ENCODE measurements at regions not wholly inside any gene's neighbourhood (a gene's known extent, or its start where the extent isn't known, plus 50 kb on each side); places are given as distances from the start of the nearest gene placed in this dataset.

GRCh38 chr5:86768699-86769202 lies 151.0 kb downstream of the COX7C start:
- DNase-seq (ENCODE audit: low read depth in 2 of 3, low spot score in 2 of 3) = no peak

GRCh38 chr5:86780018-86780417 lies 162.3 kb downstream of the COX7C start:
- no peak for DNase-seq (ENCODE audit: low read depth in 2 of 3, low spot score in 2 of 3)

GRCh38 chr5:86786955-86787354 lies 169.2 kb downstream of the COX7C start:
- DNase-seq (ENCODE audit: low read depth in 2 of 3, low spot score in 2 of 3) = no peak

- DNase-seq (ENCODE audit: low read depth in 2 of 3, low spot score in 2 of 3) = no peak
Measured at GRCh38 chr5:86795659-86796058, 177.9 kb downstream of the COX7C start.

GRCh38 chr5:86797677-86798076 lies 179.9 kb downstream of the COX7C start:
- DNase-seq (ENCODE audit: low read depth in 2 of 3, low spot score in 2 of 3) = no peak

- DNase-seq (ENCODE audit: low read depth in 2 of 3, low spot score in 2 of 3) = no peak
Measured at GRCh38 chr5:86806206-86806605, 188.5 kb downstream of the COX7C start.

GRCh38 chr5:86807046-86808031 lies 189.6 kb downstream of the COX7C start:
- no peak for DNase-seq (ENCODE audit: low read depth in 2 of 3, low spot score in 2 of 3)

GRCh38 chr5:86814315-86814714 lies 196.6 kb downstream of the COX7C start:
- DNase-seq (ENCODE audit: low read depth in 2 of 3, low spot score in 2 of 3) = no peak

- DNase-seq (ENCODE audit: low read depth in 2 of 3, low spot score in 2 of 3) = no peak
Measured at GRCh38 chr5:86814907-86815306, 197.2 kb downstream of the COX7C start.

GRCh38 chr5:86824637-86825036 lies 206.9 kb downstream of the COX7C start:
- no peak for DNase-seq (ENCODE audit: low read depth in 2 of 3, low spot score in 2 of 3)

- no peak for DNase-seq (ENCODE audit: low read depth in 2 of 3, low spot score in 2 of 3)
Measured at GRCh38 chr5:86831128-86831527, 213.4 kb downstream of the COX7C start.

- DNase-seq (ENCODE audit: low read depth in 2 of 3, low spot score in 2 of 3) = no peak
Measured at GRCh38 chr5:86833868-86834267, 216.1 kb downstream of the COX7C start.

- DNase-seq (ENCODE audit: low read depth in 2 of 3, low spot score in 2 of 3) = no peak
Measured at GRCh38 chr5:86837610-86838009, 219.9 kb downstream of the COX7C start.

- DNase-seq (ENCODE audit: low read depth in 2 of 3, low spot score in 2 of 3) = no peak
Measured at GRCh38 chr5:86838083-86838482, 220.3 kb downstream of the COX7C start.

- DNase-seq (ENCODE audit: low read depth in 2 of 3, low spot score in 2 of 3) = no peak
Measured at GRCh38 chr5:86841000-86841644, 223.4 kb downstream of the COX7C start.

- no peak for DNase-seq (ENCODE audit: low read depth in 2 of 3, low spot score in 2 of 3)
Measured at GRCh38 chr5:86858442-86858841, 240.7 kb downstream of the COX7C start.

GRCh38 chr5:86861512-86861911 lies 243.8 kb downstream of the COX7C start:
- DNase-seq (ENCODE audit: low read depth in 2 of 3, low spot score in 2 of 3) = no peak

- no peak for DNase-seq (ENCODE audit: low read depth in 2 of 3, low spot score in 2 of 3)
Measured at GRCh38 chr5:86862093-86862492, 244.4 kb downstream of the COX7C start.

- no peak for DNase-seq (ENCODE audit: low read depth in 2 of 3, low spot score in 2 of 3)
Measured at GRCh38 chr5:86864051-86864450, 246.3 kb downstream of the COX7C start.

GRCh38 chr5:86865256-86865785 lies 247.6 kb downstream of the COX7C start:
- no peak for DNase-seq (ENCODE audit: low read depth in 2 of 3, low spot score in 2 of 3)

- no peak for DNase-seq (ENCODE audit: low read depth in 2 of 3, low spot score in 2 of 3)
Measured at GRCh38 chr5:86866036-86866435, 248.3 kb downstream of the COX7C start.

- DNase-seq (ENCODE audit: low read depth in 2 of 3, low spot score in 2 of 3) = no peak
Measured at GRCh38 chr5:86869268-86869667, 251.5 kb downstream of the COX7C start.

Data from hematopoietic multipotent progenitor cell (in vitro differentiated cells).